Amniotic epithelial cell (primary cell): ENCODE measurements at regions not wholly inside any gene's neighbourhood (a gene's known extent, or its start where the extent isn't known, plus 50 kb on each side); places are given as distances from the start of the nearest gene placed in this dataset.
"Not testable (repeated sequence)": the region's sequence is repeated elsewhere in the genome, so short reads cannot be mapped to it uniquely, and the experiment has no call there.

Experiments
- DNase-seq: peaks from one replicate; pipeline ENCODE4 v3.0.0-alpha.2; 2010; ENCODE audit warnings: low read depth

DNA sequence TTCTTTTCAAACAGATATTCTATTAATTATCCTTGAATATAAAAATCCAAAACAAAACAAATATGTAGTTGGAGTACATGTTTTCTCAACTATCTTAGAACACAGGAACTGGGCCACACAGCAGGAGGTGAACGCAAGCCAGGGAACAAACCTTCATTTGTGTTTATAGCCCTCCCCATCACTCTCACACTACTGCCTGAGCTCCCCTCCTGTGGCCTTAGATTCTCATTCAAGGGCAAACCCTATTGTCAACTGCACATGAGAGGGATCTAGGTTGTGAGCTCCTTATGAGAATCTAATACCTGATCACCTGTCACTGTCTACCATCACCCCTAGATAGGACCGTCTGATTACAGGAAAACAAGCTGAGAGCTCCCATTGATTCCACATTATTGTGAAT, 427.1 kb upstream of the PRR20A start:
- DNase-seq, result no peak

GRCh38 chr13:56718791-56719190, 421.9 kb upstream of the PRR20A start:
- no peak for DNase-seq

- DNase-seq, result no peak
These were observed 419.9 kb upstream of the PRR20A start for GRCh38 chr13:56720841-56721240.

GRCh38 chr13:56735537-56735942, 405.2 kb upstream of the PRR20A start:
- DNase-seq, result no peak

- no peak for DNase-seq
These were observed 403.8 kb upstream of the PRR20A start for GRCh38 chr13:56736966-56737365.

GRCh38 chr13:56752636-56753035, 388.1 kb upstream of the PRR20A start:
- DNase-seq, result no peak

DNA sequence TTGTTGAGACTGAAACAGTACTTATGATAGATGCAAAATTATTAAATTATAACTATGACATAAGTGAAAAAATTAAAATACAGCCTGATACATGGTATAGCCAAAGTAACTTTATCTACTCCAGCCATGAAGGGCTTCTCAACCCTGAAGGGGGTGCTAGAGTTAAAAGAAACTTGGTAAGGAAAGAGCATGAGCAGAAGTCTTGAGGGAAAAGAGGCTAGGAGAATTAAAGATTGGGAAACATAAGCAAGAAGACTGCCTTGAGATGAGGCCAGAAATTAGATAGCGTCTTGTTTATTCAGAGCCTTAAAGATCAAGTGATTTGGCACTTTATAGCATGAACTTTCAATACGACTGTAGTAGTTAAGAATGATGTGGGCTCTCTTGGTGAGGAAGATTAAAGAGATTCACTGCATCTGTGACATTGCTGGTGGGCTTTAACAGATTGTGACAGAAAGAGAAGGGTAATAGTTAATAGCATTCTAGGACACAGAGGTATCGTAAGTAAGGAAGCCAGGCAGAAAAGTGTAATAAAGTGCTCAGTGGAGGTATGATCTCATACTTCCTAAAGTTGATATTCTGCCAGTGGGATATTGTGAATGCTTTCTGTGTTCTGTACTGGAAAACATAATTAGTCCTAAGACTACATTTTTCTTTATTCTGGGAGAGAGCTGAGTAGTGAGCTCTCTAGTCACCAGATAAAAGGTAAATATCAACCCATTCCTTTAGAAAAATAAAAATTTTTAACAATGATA, 385.4 kb upstream of the PRR20A start:
- no peak for DNase-seq

GRCh38 chr13:56763333-56763732, 377.4 kb upstream of the PRR20A start:
- DNase-seq, result not testable (repeated sequence)

DNA sequence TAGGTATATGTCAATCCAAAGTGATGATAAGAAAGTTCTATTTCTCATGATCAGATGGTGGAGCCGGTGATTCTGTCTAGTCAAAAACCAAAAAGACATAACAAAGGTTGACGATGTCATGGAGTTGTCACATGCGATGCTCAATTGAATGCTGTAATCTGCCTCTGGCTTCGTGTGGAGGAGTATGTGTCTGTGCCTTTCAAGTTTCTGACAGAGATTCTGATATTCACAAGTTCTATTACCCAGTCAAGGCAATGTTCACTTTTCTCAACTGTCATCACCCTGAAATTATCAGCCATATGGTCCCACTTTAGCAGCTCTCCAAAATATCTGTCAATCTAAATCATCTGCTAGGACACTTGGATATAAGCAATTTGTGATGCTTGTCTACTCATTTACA, 367.6 kb upstream of the PRR20A start:
- no peak for DNase-seq

GRCh38 chr13:56789527-56789926, 351.2 kb upstream of the PRR20A start:
- no peak for DNase-seq

GRCh38 chr13:56837161-56837560, 303.6 kb upstream of the PRR20A start:
- DNase-seq, result no peak

DNA sequence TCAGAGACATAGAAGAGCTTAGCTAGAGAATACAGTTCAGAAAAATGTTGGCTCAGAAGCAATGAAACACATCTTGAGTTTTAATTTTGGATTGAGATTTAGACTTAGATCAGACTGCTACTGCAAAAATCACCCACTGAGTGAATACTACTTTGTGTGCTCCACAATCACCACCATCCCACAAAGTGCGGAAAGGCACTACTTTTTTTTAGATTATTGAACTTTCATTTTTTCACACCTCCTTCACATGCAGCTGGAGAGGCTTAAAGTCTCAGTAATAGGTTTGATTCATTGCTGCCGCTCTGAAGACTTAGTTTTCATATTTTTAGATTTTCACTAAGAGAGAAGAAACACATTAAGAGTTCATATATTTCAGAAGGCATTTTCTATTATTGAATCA, 289.9 kb upstream of the PRR20A start:
- no peak for DNase-seq

DNA sequence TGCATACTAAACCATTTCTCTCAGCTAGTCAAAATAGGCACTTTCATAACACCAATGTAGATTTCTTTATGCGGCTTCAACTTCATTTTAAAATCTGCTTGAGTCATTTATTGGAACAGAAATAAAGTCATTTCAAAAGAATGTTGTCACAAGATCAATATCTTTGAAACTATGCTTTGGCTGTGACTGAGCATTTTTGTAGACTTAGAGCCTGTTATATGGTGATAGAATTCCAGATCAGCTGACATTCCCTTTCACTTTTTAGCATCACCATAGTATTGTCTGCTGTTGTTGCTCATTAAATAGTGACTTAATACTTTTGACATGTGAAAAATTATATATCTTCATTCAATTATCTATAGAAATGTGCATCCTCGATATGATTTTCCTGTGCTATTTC, 279.2 kb upstream of the PRR20A start:
- DNase-seq, result no peak

GRCh38 chr13:56864451-56864850, 276.3 kb upstream of the PRR20A start:
- DNase-seq, result no peak

- DNase-seq, result no peak
These were observed 275.3 kb upstream of the PRR20A start for GRCh38 chr13:56865416-56865815.

- DNase-seq, result no peak
These were observed 271.0 kb upstream of the PRR20A start for GRCh38 chr13:56869671-56870070.

GRCh38 chr13:56886398-56886797, 254.3 kb upstream of the PRR20A start:
- no peak for DNase-seq

- no peak for DNase-seq
These were observed 252.3 kb upstream of the PRR20A start for GRCh38 chr13:56888455-56888854.

DNA sequence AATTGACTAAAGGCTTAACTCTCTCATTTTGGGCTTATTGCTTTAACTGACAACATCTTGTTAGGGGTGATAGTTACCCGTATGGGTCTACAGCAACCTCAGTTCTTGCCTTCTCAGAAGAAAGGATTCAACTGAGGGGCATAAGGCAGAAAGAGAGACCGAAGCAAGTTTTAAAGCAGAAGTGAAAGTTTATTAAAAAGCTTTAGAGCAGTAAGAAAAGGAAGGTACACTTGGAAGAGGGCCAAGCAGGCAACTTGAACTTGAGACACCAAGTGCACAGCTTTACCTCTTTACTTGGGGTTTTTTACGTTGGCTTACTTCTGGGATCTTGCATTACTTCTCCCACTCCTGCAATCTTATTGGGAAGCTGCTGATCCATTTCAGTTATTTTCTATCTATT, 246.9 kb upstream of the PRR20A start:
- no peak for DNase-seq

GRCh38 chr13:56900549-56901279, 240.0 kb upstream of the PRR20A start:
- no peak for DNase-seq

DNA sequence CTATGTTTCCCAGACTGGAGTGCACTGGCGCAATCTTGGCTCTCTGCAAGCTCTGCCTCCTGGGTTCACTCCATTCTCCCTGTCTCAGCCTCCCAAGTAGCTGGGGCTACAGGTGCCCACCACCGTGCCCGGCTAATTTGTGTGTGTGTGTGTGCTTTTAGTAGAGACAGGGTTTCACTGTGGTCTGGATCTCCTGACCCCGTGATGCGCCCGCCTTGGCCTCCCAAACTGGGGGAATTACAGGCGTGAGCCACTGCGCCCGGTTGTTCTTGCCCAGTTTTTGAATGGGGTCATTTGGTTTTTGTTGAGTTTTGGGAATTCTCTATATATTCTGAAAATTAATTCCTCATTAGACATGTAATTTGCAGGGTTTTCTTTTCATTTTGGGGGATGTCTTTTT, 238.4 kb upstream of the PRR20A start:
- no peak for DNase-seq

DNA sequence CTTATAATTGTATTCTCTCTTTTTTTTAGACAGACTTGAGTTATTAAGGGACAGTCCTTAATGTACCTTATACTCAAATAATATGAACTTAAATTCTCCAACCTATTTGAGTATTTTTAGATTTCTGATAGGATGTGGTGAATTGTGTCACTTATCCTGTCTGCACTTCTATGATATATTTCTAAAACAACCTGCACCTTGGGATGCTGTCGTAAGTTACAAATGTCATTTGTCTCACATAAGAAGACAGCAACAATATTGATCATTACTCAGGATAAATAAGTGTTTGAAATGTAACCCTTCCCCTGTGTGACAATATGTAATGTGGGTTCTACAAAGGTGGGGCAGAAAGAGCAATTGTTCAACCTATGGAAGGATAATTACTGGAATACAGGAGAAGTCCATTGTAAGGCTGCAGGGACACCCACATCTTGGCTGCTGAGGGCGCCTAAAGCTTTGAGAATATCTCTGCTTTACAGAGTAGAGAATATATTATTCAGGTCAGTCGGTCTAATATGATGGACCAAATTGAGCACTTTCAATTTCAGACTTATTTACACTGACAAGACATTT, 236.9 kb upstream of the PRR20A start:
- no peak for DNase-seq

DNA sequence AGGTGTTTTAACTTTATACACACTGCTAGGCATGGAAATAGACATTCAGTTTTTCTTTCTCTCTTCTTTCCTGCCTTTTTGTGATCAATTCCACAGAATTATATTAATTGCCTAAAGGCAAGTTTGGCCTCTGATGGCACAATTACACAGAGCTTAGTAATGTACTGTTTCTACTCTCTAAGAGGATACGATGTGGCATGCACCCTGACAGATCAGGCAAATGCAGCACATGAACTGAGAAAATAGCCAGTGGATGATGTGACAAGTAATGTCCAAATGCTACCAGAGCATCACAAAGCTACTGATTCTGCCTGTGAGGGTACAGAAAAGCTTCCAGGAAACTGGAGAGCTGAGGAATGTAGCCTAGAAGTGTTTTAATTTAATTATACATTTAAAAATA, 233.8 kb upstream of the PRR20A start:
- DNase-seq, result no peak
